ENCODE measurements at regions not wholly inside any gene's neighbourhood (a gene's known extent, or its start where the extent isn't known, plus 50 kb on each side); places are given as distances from the start of the nearest gene placed in this dataset.
A peak's percentile ranks its signal among the peaks of the same experiment; 100 is the strongest.
"Not testable (repeated sequence)": the region's sequence is repeated elsewhere in the genome, so short reads cannot be mapped to it uniquely, and the experiment has no call there.

DNA sequence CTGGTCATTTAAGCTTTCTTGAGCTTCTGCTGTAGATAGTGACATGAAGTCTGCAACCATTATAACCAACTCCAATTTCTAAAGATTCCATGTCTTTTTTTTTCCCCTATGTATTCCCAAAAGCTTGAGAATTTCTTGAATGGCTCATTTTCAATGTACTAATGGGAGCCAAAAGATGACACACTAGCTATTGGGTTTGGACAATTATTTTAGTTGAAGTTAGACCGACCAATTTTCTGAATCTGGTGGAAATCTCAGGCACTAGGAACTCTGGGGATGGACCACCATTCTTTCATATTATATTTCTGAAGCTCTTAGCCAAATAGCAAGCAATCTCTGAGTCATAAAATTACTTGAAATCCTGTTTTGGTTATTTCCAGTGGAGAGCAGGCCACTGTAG lies 617.4 kb upstream of the ADAMTS5 start:
- FAIRE-seq = no peak

DNA sequence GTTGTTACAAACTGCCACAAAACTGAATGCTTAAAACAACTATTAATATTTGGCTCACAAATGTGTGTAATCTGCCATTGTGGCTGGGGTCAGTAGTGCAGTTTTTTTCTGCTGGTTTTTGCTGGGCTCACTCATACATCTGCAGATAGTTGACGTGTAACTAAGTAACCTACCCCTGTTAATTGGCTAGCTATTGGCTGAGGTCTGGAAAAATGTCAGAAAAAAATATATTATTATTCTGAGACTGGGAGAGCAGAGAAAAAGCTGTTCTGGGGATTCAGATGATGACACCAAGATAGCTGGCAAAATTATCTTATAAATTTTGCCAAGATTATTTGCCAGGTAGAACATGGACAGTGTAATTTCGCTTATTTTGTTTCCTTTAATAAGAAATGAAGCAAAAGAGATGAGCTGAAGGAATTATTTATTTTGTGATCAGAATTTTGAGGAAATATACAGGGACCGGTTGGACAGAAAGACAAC lies 616.1 kb upstream of the ADAMTS5 start:
- FAIRE-seq = no peak

DNA sequence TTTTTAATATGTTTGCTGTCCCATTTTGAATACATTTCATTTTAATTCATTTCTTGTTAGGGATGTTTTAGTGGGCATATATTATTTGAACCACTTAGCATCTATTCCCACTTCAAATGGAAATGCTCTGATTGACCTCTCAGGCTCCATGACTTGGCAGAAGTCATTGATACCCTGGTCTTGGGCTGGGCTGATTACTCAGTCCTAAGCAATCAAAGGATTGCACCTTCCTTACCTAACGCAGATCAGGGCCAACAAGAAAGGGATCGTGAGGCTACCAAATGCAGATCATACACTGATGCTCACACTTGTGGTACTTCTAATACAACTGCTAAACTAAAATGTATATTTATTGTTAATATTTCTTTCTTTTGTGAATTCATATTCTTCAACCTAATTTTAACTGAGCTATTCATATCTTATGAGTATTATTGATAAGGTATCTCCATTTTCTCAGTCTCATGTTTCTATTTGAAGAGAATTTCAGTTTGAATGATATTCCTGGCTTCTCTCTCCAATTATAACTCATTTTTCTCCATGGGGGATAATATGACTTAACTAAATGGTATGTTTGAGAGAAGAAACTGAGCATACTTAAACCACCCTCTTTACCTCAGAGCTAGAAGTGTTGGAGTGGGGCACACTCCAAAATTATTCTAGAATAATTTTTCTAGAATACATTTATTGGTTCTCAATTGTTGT lies 615.5 kb upstream of the ADAMTS5 start:
- no peak for FAIRE-seq

DNA sequence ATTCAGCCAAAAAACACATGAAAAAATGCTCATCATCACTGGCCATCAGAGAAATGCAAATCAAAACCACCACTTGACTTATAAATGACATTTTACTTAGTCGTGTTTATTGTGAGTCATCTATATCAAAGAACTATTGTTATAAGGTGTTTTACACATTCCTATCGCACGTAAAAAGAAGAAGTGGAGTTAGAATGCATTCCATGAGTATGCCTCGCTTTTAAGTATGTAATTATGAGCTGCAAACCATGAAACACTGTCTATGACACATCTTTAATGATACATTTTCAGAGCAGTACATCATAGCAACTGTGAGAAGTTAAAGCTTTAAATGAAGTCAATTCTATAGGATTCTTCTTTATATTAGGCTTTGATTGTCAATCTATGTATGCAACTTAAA lies 614.3 kb upstream of the ADAMTS5 start:
- no peak for FAIRE-seq

DNA sequence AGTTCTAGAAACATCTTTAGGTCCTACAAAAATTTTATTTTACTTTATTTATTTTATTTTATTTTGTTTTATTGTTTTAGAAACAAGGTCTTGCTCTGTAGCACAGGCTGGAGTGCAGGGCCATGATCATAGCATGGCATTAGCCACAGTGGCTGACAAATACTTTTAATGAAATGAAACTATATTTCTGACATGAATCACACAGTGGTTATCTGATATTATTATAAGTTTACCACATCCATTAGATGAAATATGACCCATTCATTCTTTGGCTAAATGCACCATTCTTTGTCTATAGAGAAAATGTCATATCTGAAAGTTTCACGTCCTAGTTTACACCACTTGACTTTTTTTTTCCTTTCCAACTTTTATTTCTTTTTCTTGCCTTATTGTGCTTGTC lies 613.4 kb upstream of the ADAMTS5 start:
- no peak for FAIRE-seq

DNA sequence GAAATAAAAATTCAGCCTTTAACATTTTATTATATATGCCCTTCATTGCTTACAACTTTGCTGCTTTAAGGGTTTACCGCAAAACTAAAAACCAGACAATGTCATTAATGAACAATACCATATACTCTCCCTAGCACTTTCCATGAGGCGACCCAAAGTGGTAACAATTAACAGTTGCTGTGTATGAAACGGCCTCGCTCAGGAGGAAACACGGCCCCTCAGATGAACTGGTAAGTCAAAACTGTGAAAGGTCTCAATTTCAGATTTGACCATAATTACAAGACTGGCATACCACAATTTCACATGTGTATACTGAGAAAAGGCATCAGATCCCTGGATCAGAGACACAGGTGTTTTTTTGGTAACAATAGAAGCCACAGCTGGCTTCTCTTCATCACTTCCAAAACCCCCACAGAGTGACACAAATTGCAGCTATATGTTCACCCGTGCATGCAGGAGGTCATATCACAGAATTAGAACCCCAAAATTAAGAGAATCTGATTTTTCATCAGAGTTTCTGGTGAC lies 611.9 kb upstream of the ADAMTS5 start:
- no peak for FAIRE-seq

DNA sequence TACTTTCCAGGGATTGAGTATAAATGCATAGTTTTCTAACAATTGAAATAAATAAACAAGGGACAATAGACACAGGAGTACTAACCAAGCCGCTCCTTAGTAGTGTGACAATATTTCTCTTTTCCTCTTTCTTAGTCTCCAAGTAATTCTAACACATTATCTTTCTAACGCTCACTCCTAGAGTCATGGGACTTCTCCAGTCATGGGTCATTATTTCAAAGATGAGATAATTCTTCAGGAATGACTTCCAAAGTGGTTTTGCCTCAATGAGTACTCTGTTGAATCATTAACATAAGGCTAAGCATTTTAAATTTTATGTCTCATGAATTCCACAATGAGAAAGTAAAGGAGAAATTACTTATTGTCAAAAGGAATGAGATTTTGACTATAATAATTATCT lies 605.8 kb upstream of the ADAMTS5 start:
- FAIRE-seq = no peak

DNA sequence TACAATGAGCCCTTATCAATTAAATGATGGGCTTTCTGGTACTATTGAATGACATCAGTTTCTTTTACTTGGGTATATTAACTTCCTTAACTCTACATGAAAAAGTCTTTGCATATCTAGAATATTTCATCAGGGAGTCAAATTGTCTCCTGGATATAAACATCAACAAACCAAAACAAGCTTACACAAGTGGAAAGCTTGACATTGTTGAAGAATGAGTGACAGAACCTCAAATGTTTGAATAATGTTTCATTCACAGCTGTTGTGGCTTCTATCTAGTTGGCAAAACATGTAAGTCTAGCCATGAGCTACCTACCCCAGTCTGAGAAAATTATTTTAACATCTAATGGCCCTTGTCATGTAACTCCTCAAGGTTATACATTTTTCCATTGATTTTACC lies 604.8 kb upstream of the ADAMTS5 start:
- no peak for FAIRE-seq

DNA sequence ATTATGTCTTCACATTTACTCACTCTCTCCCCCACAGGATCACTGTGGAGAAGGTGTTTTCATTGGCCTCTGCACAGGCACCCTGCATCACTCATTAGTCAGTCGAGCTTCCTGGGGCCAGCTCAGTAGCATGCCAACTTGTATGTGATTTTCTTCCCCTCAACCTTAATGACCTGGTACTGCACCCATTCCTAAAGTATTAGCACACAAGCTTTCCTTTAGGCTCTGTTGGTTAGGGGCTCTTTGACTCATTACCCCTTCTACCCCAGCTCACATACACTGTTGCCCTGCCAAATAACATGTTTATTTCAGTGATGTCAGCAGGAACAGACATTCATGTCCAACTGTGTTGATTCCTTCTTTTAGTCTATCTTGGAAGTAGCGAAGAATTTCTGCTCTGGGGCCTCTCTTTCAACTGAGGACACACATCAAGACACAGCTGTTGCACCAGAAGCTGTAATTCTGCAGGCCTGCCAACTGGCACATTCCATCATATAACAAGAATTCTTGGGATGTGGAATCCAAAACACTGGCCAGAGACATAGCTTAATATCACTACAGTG lies 603.5 kb upstream of the ADAMTS5 start:
- FAIRE-seq = no peak

DNA sequence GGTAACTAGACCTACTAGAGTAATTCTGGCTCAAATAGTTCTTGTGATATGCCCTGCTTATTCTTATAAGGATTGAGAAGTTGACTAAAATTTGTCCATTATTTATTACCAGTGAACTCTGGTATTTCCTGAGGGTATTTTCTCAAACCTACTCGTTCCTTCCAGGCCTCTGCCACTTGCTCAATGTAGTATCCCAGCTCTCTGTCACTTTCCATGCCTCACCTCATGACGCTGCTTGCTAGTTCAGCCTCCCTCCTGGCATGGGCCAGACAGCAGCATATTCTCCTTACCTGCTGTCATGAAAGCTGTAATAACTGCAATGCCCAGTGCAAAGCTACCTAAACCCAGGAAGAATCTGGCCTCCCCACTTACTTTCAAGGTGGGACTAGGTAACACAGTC lies 602.9 kb upstream of the ADAMTS5 start:
- no peak for FAIRE-seq

DNA sequence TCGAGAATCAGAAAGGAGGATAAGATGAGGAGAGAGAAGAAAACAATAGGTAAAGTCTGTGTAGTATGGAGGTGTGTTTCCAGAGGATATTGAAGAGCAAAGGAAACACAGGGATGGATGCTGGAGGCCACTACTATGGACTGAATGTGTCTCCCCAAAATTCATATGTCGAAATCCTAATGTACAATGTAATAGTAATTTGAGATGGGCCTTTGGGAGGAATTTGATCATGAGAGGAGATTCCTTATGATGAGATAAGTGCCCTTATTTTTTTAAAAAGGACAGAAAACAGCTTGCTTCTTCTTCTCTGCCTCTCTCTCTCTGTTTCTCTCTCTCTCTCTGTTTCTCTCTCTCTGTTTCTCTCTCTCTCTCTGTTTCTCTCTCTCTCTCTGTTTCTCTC lies 602.2 kb upstream of the ADAMTS5 start:
- FAIRE-seq = no peak

DNA sequence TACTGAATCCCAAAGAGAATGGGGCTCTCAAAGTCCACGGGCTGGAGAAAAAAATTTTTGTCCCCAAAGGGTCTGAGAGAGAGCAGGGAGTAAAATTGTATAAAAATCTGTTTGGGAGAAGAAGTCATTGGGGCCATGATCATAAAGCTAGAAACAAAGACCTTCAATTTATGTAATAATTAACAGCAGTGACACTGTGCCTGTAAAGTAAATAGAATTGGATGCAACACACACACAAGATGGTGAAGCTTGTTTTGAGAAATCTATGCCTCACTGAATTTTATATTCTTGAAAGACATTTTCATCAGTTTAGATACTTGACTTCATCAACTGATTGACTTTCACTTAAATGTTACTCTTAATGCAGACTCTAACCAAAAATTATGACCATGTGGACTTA lies 600.5 kb upstream of the ADAMTS5 start:
- FAIRE-seq = no peak

DNA sequence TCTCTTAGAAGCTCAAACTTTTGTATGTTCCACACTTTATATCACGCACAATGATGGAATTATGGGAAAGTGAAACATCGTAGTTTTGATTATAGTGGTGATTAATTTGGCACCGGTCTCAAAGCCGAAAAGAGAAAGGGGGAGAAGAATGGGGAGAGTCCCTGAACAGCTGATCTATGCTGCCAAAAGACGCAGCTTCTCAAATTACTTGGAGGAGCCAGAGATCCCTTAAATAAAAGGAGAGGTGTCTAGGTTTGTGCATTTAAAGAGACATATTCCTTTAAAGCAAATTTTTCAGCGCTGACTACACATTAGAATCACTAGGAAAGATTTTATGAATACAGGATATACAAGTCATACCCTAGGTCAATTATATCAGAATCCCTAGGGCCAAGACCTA lies 599.6 kb upstream of the ADAMTS5 start:
- no peak for FAIRE-seq

DNA sequence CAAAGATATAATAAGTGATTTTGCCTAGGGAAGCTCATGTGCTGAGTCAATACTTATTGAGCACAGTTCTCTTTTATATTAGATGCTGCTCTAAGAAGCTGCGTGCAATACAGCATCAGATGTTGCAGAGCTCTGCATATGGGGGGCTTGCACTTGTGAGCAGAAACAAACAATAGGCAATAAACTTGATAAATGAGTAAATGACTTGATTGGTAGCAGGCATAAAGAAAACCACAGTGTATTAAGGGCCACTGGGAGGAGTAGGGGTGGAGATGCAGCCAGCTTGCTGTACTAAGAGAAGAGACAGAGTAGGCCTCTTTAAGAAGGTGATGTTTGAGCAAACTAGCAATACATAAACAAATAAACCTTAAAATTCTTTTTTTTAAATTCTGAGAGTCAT lies 598.5 kb upstream of the ADAMTS5 start:
- FAIRE-seq = no peak

DNA sequence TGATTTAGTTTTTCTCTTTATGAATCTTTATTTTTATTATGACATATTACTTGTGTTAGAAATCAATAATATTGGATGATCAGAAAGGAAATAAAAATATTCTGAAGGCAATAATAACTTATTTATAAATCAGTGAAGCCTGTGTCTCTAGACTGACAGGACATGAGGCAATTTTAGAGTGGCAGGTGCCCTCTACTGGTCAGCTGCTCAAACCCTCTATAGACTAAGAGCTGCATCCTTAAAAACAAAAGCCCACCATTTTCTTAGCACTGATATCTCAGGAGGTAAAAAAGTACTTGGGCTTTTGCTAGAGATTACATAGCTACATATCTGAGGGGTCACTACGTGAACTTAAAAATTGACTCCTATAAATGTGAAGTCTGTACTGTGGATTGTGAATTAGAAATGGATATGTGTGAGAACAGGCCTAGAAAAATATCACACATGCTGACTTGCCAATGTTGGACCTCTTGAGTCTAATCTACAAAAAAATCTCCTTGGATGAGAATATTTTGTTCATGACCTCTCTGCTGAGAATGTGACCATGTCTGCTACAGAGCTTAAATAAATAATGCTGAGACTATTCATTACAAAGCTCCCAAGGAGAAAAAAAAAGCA lies 597.9 kb upstream of the ADAMTS5 start:
- FAIRE-seq = peak; percentile 80

DNA sequence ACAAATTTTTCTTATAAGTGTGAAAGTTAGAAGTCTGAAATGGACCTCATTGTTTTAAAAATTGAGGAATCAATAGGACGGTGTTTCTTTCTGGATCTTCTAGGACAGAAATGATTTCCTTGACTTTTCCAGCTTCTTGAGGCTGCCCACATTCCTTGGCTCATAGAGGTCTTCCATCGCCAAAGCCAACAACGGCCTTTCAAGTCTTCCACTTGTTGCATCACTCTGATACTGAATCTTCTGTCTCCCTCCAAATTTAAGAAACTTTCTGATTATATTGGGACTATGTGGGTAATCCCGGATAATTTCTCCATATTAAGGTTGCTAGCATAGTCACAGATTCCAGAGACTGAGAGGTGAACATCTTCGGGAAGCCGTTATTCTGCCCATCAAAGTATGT lies 595.4 kb upstream of the ADAMTS5 start:
- no peak for FAIRE-seq

DNA sequence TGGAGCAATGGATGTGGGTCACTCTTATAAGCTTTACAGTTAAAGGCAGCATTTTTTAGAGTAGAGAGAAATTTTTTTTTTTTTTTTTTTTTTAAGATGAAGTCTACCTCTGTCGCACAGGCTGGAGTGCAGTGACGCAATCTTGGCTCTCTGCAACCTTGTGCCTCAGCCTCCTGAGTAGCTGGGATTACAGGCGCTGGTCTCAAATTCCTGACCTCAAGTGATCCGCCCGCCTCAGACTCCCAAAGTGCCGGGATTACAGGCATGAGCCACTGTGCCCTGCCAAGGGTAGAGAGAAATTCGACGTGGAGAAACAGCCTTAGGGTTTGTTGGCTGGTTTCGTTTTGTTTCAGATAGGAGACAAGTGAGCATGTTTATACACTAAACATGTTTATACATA lies 594.2 kb upstream of the ADAMTS5 start:
- FAIRE-seq = no peak

DNA sequence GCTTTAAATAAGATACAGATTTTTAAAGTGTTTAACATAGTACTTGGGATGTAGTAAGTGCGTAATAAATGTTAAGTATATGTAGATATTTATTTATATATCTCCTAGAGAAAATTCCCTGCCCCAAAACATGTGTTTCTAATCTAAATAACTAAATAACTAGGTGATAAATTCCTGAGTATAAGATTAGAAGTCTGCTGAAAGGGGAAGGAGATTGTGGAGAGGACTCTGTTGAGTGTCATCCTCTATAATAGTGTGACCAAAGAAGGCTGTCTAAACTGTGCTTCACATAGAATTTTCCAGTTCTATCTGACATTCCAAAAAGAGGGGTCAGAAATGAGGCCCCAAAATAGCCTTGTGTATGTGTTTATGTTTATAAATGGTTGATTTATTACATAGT lies 590.5 kb upstream of the ADAMTS5 start:
- FAIRE-seq = no peak

DNA sequence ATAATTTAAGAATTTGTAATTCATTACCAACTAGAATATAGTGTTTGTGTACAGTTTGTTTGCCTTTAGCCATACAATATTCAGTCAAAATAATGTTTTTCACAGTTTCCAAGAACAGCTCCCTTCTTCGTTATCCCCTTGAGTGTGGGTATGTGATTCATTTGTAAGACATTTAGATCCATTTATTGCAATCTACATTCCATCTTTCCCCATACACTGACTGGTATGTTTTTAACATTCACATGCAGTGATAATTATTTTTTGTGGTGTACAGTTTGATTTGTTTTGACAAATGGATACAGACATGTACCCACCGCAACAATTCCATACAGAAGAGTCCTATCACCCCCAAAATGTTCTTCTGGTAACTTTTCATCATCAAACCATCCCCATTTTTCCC lies 589.1 kb upstream of the ADAMTS5 start:
- FAIRE-seq = no peak

DNA sequence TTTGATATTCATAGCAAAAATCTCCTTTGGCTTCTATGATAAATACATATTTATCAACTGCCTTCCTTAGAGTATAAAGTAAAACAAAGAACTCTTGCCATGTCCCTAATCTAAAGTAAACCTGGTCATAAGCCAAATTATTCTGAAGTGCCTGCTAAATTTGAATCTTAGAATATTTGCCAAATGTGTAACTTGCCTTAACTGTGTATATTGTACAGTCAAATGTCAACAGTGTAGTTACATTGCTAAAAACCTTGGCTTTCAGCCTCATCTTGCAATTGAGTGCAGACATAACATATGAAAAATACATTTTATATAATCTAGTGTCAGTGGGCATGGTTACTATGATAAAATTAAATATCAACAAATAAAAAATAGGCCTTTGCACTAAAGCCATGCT lies 583.4 kb upstream of the ADAMTS5 start:
- FAIRE-seq = no peak

DNA sequence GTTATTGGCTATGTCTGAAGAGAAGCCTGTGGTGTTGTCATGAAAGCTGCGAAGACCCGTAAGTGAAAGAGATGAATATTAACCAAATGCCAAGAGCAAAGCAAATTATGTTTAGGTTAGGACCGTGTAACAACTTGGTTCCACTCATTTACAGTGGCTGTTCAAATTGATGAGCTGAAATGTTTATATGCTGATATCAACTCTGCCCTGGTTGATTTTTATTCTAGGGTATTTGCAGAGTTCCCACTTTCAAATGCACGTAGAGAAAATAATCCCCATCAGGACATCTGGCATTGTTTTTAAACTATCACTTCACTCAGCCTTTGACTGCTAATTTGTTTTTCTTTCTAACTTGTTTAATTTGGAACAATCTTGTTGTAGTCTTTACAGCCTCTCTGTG lies 581.6 kb upstream of the ADAMTS5 start:
- no peak for FAIRE-seq

DNA sequence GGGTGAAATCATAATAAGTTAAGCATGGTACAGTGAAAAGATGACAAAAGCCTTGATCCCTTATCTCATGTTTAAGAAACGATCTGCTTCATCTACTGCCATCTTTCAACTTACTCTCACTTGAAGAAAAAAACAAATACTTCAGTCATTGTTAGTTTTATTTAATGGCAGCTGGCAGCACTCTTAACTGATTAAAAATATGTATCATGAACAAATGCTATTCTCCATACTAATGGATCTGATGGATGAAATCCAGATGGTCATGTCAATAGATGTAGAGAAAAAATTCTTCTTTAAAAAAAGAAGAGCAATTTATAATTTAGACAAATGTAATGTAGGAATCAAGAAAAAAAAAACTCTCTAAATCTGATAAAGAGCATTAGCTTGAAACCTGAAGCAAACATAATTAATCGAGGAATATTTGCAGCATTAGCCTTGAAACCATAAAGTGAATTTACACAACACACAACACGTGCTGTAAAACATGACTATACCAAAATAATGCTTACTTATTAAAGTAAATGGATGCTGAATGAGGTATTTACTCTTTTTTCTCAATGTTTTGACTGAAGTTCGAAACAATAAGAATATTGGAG lies 579.0 kb upstream of the ADAMTS5 start:
- FAIRE-seq = no peak

DNA sequence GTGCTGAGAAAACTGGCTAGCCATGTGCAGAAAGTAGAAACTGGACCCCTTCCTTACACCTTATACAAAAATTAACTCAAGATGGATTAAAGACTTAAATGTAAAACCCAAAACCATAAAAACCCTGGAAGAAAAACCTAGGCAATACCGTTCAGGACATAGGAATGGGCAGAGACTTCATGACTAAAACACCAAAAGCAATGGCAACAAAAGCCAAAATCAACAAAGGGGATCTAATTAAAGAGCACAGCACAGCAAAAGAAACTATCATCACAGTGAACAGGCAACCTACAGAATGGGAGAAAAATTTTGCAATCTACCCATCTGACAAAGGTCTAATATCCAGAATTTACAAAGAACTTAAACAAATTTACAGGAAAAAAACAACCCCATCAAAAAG lies 575.2 kb upstream of the ADAMTS5 start:
- not testable (repeated sequence) for FAIRE-seq

DNA sequence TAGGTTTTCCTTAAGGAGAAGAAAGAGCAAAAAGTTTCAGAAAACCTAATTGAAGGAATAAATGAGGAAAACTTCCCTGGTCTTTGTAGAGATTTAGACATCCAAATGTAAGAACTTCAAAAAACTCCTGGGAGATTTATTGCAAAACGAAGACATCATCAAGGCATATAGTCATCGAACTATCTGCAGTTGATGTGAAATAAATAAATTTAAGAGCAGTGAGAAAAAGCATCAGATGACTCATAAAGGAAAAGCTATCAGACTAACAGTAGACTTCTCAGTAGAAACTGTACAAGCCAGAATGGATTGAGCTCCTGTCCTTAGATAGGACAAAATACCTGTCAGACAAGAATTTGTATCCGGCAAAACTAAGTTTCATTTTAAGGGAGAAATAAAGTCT lies 569.4 kb upstream of the ADAMTS5 start:
- FAIRE-seq = no peak

Measured in endometrium (tissue), 2 donors.